Urinary bladder (tissue), 3 donors: ENCODE measurements at regions not wholly inside any gene's neighbourhood (a gene's known extent, or its start where the extent isn't known, plus 50 kb on each side); places are given as distances from the start of the nearest gene placed in this dataset.

Experiments
- DNase-seq: peaks from one replicate; pipeline ENCODE4 v3.0.0-alpha.2; 2015; ENCODE audit errors: extremely low spot score
- H3K27ac ChIP-seq: one replicate; pipeline ENCODE4 v1.5.1; 2013; ENCODE audit warnings: low read depth, mild to moderate bottlenecking, moderate library complexity
- H3K36me3 ChIP-seq: one replicate; pipeline ENCODE4 v1.6.1; 2013; ENCODE audit warnings: mild to moderate bottlenecking, moderate library complexity; ENCODE audit not compliant: insufficient read depth
- H3K4me1 ChIP-seq: one replicate; pipeline ENCODE4 v1.6.1; 2013; ENCODE audit warnings: mild to moderate bottlenecking, moderate library complexity; ENCODE audit not compliant: insufficient read depth
- H3K4me3 ChIP-seq: one replicate; pipeline ENCODE4 v1.5.1; 2013; ENCODE audit warnings: low read depth, low read length
- WGBS: extraction: QIAGEN DNeasy Blood & Tissue Kit; methylation state at CpG from one replicate; pipeline ENCODE4 v1.1.7; 2013; 5-methylcytosine and 5-hydroxymethylcytosine counted together
- donor health status: healthy with polysubstance abuse.
- donor health status: healthy.

GRCh38 chr9:109863961-109864360 lies 84.0 kb downstream of the PALM2AKAP2 start:
- H3K27ac ChIP-seq, result no peak overlapping the region
- H3K36me3 ChIP-seq, result no peaks in the 10 kb centered on the region
- no peaks in the 10 kb centered on the region for H3K4me1 ChIP-seq
- H3K4me3 ChIP-seq, result no peak overlapping the region
- 85% methylated on average over 3 of the region's 3 CpGs for WGBS
- DNase-seq, result no peak

GRCh38 chr9:109865521-109865920 lies 85.5 kb downstream of the PALM2AKAP2 start:
- Histone ChIP-seq H3K36me3 (no peaks in the 10 kb centered on the region), H3K4me1 (no peaks in the 10 kb centered on the region), H3K27ac (no peak overlapping the region), H3K4me3 (no peak overlapping the region)
- no peak for DNase-seq

GRCh38 chr9:109868207-109868606 lies 88.2 kb downstream of the PALM2AKAP2 start:
- no peak overlapping the region for H3K4me3 ChIP-seq
- H3K27ac ChIP-seq, result no peak overlapping the region
- H3K4me1 ChIP-seq, result no peaks in the 10 kb centered on the region
- no peak for DNase-seq
- H3K36me3 ChIP-seq, result no peaks in the 10 kb centered on the region
- 44% methylated on average over 4 of the region's 4 CpGs for WGBS

GRCh38 chr9:109868722-109869121 lies 88.7 kb downstream of the PALM2AKAP2 start:
- Histone ChIP-seq H3K36me3 (no peaks in the 10 kb centered on the region), H3K4me3 (no peak overlapping the region), H3K4me1 (no peaks in the 10 kb centered on the region), H3K27ac (no peak overlapping the region)
- DNase-seq, result no peak
- 55% methylated on average over 3 of the region's 3 CpGs for WGBS

GRCh38 chr9:109870365-109870764 lies 90.4 kb downstream of the PALM2AKAP2 start:
- Histone ChIP-seq H3K4me1 (no peaks in the 10 kb centered on the region), H3K27ac (no peak overlapping the region), H3K36me3 (no peaks in the 10 kb centered on the region), H3K4me3 (no peak overlapping the region)
- DNase-seq, result no peak
- 77% methylated on average over 6 of the region's 6 CpGs for WGBS

- no peak for DNase-seq
- Histone ChIP-seq H3K27ac (no peak overlapping the region), H3K4me1 (no peaks in the 10 kb centered on the region), H3K36me3 (no peaks in the 10 kb centered on the region), H3K4me3 (no peak overlapping the region)
- WGBS, result 91% methylated on average over 4 of the region's 4 CpGs
These were observed 92.9 kb downstream of the PALM2AKAP2 start for GRCh38 chr9:109872901-109873300.

- no peaks in the 10 kb centered on the region for H3K4me1 ChIP-seq
- no peak overlapping the region for H3K27ac ChIP-seq
- no peaks in the 10 kb centered on the region for H3K36me3 ChIP-seq
- DNase-seq, result no peak
- WGBS, result 73% methylated on average over 4 of the region's 4 CpGs
- H3K4me3 ChIP-seq, result no peak overlapping the region
These were observed 95.6 kb downstream of the PALM2AKAP2 start for GRCh38 chr9:109875495-109876129.

GRCh38 chr9:109880276-109881169 lies 100.5 kb downstream of the PALM2AKAP2 start:
- no peaks in the 10 kb centered on the region for H3K4me1 ChIP-seq
- WGBS, result 79% methylated on average over 10 of the region's 10 CpGs
- H3K36me3 ChIP-seq, result no peaks in the 10 kb centered on the region
- no peak overlapping the region for H3K27ac ChIP-seq
- DNase-seq, result no peak
- no peak overlapping the region for H3K4me3 ChIP-seq

- no peaks in the 10 kb centered on the region for H3K36me3 ChIP-seq
- DNase-seq, result no peak
- H3K27ac ChIP-seq, result no peak overlapping the region
- no peaks in the 10 kb centered on the region for H3K4me1 ChIP-seq
- H3K4me3 ChIP-seq, result no peak overlapping the region
- WGBS, result 94% methylated on average over 3 of the region's 3 CpGs
These were observed 103.6 kb downstream of the PALM2AKAP2 start for GRCh38 chr9:109883623-109884022.

- WGBS, result 77% methylated on average over 6 of the region's 6 CpGs
- Histone ChIP-seq H3K4me3 (no peak overlapping the region), H3K27ac (no peak overlapping the region), H3K36me3 (no peaks in the 10 kb centered on the region), H3K4me1 (no peaks in the 10 kb centered on the region)
- no peak for DNase-seq
These were observed 106.0 kb downstream of the PALM2AKAP2 start for GRCh38 chr9:109886041-109886440.

- 56% methylated on average over 3 of the region's 3 CpGs for WGBS
- H3K4me1 ChIP-seq, result no peaks in the 10 kb centered on the region
- H3K27ac ChIP-seq, result no peak overlapping the region
These were observed 106.6 kb downstream of the PALM2AKAP2 start for GRCh38 chr9:109886617-109887016.

GRCh38 chr9:109887079-109887478 lies 107.1 kb downstream of the PALM2AKAP2 start:
- Histone ChIP-seq H3K36me3 (no peaks in the 10 kb centered on the region), H3K4me3 (no peak overlapping the region), H3K4me1 (no peaks in the 10 kb centered on the region), H3K27ac (no peak overlapping the region)
- DNase-seq, result no peak
- WGBS, result 48% methylated on average over 3 of the region's 3 CpGs

More at GRCh38 chr9:109886617-109887016, 106.6 kb downstream of the PALM2AKAP2 start:
- Histone ChIP-seq H3K4me3 (no peak overlapping the region), H3K36me3 (no peaks in the 10 kb centered on the region)
- no peak for DNase-seq

GRCh38 chr9:109888695-109889094 lies 108.7 kb downstream of the PALM2AKAP2 start:
- Histone ChIP-seq H3K27ac (no peak overlapping the region), H3K36me3 (no peaks in the 10 kb centered on the region), H3K4me3 (no peak overlapping the region), H3K4me1 (no peaks in the 10 kb centered on the region)
- WGBS, result 73% methylated on average over 1 of the region's 1 CpG
- DNase-seq, result no peak

- H3K4me1 ChIP-seq, result no peaks in the 10 kb centered on the region
- WGBS, result 81% methylated on average over 2 of the region's 2 CpGs
- H3K27ac ChIP-seq, result no peak overlapping the region
- DNase-seq, result no peak
- no peaks in the 10 kb centered on the region for H3K36me3 ChIP-seq
- no peak overlapping the region for H3K4me3 ChIP-seq
These were observed 109.5 kb downstream of the PALM2AKAP2 start for GRCh38 chr9:109889456-109889855.
